Calu3 (cell line): ENCODE measurements at regions not wholly inside any gene's neighbourhood (a gene's known extent, or its start where the extent isn't known, plus 50 kb on each side); places are given as distances from the start of the nearest gene placed in this dataset.
"Not testable (repeated sequence)": the region's sequence is repeated elsewhere in the genome, so short reads cannot be mapped to it uniquely, and the experiment has no call there.

Experiments used
- BruUV-seq: library from RNA; stranded (reverse); fragments of 400-500 nt; replicated peaks from 2 replicates; lab custom pipeline; 2021; lab: Mats Ljungman, UMichigan
- CTCF ChIA-PET: fragments of 300-600 bp; sonication (Branson Sonifier 250); formaldehyde crosslinking; loops from one replicate; lab custom pipeline; 2022; ENCODE audit warnings: antibody characterized with exemption; lab: Charles Lee
- DNase-seq: peaks from one replicate; pipeline ENCODE4 v3.0.0; 2022
- H3K27ac Mint-ChIP-seq: one replicate; pipeline ENCODE4 v1.8.0; 2022; ENCODE audit warnings: mixed read lengths; ENCODE audit not compliant: unreplicated experiment
- H3K27me3 Mint-ChIP-seq: one replicate; pipeline ENCODE4 v1.8.0; 2022; ENCODE audit warnings: mixed read lengths; ENCODE audit not compliant: unreplicated experiment
- H3K36me3 Mint-ChIP-seq: one replicate; pipeline ENCODE4 v1.8.0; 2022; ENCODE audit warnings: mild to moderate bottlenecking, moderate library complexity, mixed read lengths; ENCODE audit not compliant: insufficient read depth, unreplicated experiment
- H3K4me1 Mint-ChIP-seq: one replicate; pipeline ENCODE4 v1.8.0; 2022; ENCODE audit warnings: mild to moderate bottlenecking, low read depth, mixed read lengths; ENCODE audit not compliant: unreplicated experiment
- H3K4me3 Mint-ChIP-seq: one replicate; pipeline ENCODE4 v1.8.0; 2022; ENCODE audit warnings: mild to moderate bottlenecking, low read depth, moderate library complexity, mixed read lengths; ENCODE audit not compliant: unreplicated experiment
- H3K9me3 Mint-ChIP-seq: one replicate; pipeline ENCODE4 v1.8.0; 2022; ENCODE audit warnings: low read depth, mixed read lengths; ENCODE audit not compliant: unreplicated experiment
- intact Hi-C: fragments of 100-400 bp; cut with micrococcal nuclease; formaldehyde crosslinking; loops from one replicate; pipeline ENCODE4 v1.10.0; 2022; ENCODE audit not compliant: unreplicated experiment
- TF ChIP-seq, protein P1 (sequence below): fragments of 200-600 bp; IDR thresholded peaks from one replicate; pipeline ENCODE4 v1.8.0; 2022; ENCODE audit warnings: antibody characterized with exemption; ENCODE audit not compliant: unreplicated experiment

DNA sequence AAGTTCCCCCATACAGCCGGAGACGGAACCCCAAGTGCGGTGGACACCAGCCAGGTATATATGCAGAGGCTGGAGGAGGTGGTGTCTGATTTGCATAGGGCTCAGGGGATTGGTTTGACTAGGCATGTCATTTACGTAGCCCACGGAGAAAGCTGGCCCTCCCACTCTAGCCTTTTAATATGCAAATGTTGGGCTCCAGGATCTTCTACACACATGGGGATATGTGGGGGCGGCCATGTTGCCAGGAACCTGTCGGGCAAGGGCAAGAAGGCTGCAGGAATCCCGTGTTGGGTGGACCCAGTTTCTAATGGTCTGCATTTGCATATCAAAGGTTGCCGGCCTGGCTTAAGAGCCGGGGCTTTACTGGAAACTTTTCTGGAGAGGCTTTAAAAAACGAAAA lies 57.4 kb downstream of the FTHL17 start:
- CTCF ChIA-PET, intact Hi-C loops, DNase-seq, H3K9me3 Mint-ChIP-seq, H3K27me3 Mint-ChIP-seq, H3K27ac Mint-ChIP-seq, H3K4me3 Mint-ChIP-seq, H3K4me1 Mint-ChIP-seq, H3K36me3 Mint-ChIP-seq, BruUV-seq: not testable (repeated sequence)

DNA sequence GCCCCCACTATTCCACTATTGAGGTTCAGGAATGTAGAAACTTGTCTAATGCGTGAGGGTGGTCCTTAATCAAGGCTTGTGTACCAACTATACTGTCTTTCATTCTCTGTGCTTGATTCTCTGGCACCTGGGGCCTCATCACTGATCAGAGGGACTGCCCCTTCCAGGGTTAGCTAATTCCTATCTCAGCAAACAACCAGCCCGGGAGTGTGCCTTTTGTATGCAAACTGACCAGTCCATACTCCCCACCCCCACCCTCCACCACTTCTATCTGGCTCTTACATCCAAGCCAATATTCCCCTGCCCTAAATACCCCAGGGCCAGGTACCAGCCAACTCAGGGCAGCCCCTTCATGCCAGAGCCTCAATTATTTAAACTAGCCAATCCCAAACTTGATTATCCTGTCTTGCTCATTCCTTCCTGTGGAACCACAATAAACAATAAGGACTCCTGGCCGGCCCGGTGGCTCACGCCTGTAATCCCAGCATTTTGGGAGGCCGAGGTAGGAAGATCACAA lies 59.3 kb downstream of the FTHL17 start:
- no peaks in the 10 kb centered on the region for H3K4me1 Mint-ChIP-seq
- peaks cover under 1% of the 10 kb centered on the region for H3K9me3 Mint-ChIP-seq
- DNase-seq: no peak
- no peaks in the 10 kb centered on the region for H3K27me3 Mint-ChIP-seq
- no peak overlapping the region for H3K27ac Mint-ChIP-seq
- CTCF ChIA-PET: no interaction called here
- BruUV-seq: no TSS peak
- intact Hi-C loops: no loop called here
- no peaks in the 10 kb centered on the region for H3K36me3 Mint-ChIP-seq
- TF ChIP-seq, protein P1, sequence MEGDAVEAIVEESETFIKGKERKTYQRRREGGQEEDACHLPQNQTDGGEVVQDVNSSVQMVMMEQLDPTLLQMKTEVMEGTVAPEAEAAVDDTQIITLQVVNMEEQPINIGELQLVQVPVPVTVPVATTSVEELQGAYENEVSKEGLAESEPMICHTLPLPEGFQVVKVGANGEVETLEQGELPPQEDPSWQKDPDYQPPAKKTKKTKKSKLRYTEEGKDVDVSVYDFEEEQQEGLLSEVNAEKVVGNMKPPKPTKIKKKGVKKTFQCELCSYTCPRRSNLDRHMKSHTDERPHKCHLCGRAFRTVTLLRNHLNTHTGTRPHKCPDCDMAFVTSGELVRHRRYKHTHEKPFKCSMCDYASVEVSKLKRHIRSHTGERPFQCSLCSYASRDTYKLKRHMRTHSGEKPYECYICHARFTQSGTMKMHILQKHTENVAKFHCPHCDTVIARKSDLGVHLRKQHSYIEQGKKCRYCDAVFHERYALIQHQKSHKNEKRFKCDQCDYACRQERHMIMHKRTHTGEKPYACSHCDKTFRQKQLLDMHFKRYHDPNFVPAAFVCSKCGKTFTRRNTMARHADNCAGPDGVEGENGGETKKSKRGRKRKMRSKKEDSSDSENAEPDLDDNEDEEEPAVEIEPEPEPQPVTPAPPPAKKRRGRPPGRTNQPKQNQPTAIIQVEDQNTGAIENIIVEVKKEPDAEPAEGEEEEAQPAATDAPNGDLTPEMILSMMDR: no peak
- H3K4me3 Mint-ChIP-seq: no peak overlapping the region

DNA sequence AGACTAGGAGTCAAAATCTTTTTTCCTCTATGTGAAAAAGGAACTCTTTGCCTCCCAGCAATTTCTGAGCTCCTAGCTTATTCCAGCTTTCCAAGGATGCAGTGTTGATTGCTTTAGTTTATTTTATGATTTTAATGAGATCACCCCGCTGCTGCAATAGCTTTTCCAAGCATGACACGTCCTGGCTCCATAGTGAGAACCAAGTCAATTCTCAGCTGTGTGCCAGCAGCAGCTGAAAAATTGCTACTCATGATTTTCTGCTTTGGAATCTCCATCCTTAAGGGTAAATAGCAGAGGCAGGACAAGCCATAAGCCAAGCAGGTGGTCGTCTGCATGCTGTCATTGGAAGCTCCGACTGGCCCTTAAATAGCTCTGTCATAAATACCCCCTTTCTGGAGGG lies 64.5 kb downstream of the FTHL17 start:
- TF ChIP-seq, protein P1: no peak
- no peak for DNase-seq
- H3K27me3 Mint-ChIP-seq: no peaks in the 10 kb centered on the region
- H3K4me3 Mint-ChIP-seq: no peak overlapping the region
- no peaks in the 10 kb centered on the region for H3K36me3 Mint-ChIP-seq
- H3K4me1 Mint-ChIP-seq: no peaks in the 10 kb centered on the region
- CTCF ChIA-PET: no interaction called here
- intact Hi-C loops: no loop called here
- H3K27ac Mint-ChIP-seq: no peak overlapping the region
- no peaks in the 10 kb centered on the region for H3K9me3 Mint-ChIP-seq
- BruUV-seq: no TSS peak

DNA sequence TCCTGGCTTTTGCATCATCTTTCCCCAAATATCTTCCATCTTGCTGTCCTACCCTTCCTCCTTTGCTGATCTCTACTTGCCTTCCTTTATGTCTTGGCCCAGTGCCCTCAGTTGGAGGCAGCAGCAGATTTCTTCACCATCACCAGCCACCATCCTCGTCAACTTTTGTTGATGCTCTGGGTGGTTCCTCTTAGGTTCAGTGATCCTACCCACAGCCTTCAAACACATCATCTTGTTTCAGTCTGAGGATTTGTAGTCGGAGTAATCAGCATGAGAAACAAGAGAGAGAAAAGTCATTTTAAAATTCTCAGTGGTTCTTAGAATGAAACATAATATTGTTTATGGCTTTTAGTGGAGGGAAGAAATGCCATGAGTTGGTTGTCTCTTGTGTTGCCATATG lies 65.8 kb downstream of the FTHL17 start:
- Mint-ChIP-seq H3K4me3 (no peak overlapping the region), H3K27me3 (no peaks in the 10 kb centered on the region), H3K27ac (no peak overlapping the region), H3K9me3 (no peaks in the 10 kb centered on the region), H3K4me1 (no peaks in the 10 kb centered on the region), H3K36me3 (no peaks in the 10 kb centered on the region)
- intact Hi-C loops: no loop called here
- TF ChIP-seq, protein P1: no peak
- BruUV-seq: no TSS peak
- DNase-seq: no peak
- CTCF ChIA-PET: no interaction called here

DNA sequence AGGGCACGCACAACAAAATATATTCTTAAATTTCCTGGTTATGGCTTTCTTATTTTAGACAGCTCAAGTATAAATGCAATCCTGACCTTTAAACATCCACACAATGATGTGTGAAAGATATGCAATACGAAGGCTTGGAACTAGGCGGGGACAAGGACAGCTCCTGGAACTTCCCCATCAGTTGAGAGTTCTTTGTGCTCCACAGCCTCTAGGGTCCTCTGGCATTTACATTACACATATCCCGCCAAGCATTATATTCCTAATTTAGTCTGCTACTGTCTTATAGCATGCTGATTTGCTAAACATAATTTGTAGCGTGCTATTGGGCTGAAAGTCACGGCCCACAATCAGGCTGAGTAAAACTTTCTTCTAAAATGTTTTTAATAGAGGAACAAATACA lies 74.4 kb downstream of the FTHL17 start:
- no peak for DNase-seq
- BruUV-seq: no TSS peak
- Mint-ChIP-seq H3K27ac (no peak overlapping the region), H3K4me1 (no peaks in the 10 kb centered on the region), H3K36me3 (no peaks in the 10 kb centered on the region), H3K9me3 (no peaks in the 10 kb centered on the region), H3K4me3 (no peak overlapping the region), H3K27me3 (no peaks in the 10 kb centered on the region)
- TF ChIP-seq, protein P1: no peak
- CTCF ChIA-PET: interaction anchor here (0.6 kb wide), 1 partner anchor 258 kb away, joined by 5 read pairs; no protein-coding TSS in a partner anchor
- intact Hi-C loops: no loop called here
